GM19324 (cell line): ENCODE measurements at regions not wholly inside any gene's neighbourhood (a gene's known extent, or its start where the extent isn't known, plus 50 kb on each side); places are given as distances from the start of the nearest gene placed in this dataset.
"Not testable (repeated sequence)": the region's sequence is repeated elsewhere in the genome, so short reads cannot be mapped to it uniquely, and the experiment has no call there.

Experiments used
- ATAC-seq: cut with Tn5 transposase; IDR thresholded peaks from one replicate; pipeline ENCODE4 v1.9.1; 2021; ENCODE audit warnings: mild to moderate bottlenecking, moderate library complexity; ENCODE audit not compliant: unreplicated experiment, low FRiP score

DNA sequence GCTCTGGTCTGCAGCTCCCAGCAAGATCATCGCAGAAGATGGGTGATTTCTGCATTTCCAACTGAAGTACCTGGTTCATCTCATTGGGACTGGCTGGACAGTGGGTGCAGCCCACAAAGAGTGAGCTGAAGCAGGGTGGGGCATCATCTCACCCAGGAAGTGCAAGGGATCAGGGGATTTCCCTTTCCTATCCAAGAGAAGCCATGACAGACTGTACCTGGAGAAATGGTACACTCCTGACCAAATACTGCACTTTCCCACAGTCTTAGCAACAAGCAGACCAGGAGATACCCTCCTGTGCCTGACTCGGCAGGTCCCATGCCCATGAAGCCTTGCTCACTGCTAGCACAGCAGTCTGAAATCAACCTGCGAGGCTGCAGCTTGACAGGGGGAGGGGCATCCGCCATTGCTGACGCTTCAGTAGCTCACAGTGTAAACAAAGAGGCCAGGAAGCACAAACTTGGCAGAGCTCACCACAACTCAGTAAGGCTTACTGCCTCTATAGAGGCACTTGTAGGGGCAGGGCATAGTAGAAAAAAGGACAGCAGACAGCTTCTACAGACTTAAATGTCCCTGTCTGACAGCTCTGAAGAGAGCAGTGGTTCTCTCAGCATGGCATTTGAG, 60.5 kb downstream of the AREG start:
- not testable (repeated sequence) for ATAC-seq

DNA sequence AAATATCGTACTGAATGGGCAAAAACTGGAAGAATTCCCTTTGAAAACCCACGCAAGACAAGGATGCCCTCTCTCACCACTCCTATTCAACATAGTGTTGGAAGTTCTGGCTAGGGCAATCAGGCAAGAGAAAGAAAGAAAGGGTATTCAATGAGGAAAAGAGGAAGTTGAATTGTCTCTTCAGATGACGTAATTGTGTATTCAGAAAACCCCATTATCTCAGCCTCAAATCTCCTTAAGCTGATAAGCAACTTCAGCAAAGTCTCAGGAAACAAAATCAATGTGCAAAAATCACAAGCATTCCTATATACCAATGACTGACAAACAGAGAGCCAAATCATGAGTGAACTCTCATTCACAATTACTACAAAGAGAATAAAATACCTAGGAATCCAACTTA, 64.4 kb downstream of the AREG start:
- not testable (repeated sequence) for ATAC-seq

DNA sequence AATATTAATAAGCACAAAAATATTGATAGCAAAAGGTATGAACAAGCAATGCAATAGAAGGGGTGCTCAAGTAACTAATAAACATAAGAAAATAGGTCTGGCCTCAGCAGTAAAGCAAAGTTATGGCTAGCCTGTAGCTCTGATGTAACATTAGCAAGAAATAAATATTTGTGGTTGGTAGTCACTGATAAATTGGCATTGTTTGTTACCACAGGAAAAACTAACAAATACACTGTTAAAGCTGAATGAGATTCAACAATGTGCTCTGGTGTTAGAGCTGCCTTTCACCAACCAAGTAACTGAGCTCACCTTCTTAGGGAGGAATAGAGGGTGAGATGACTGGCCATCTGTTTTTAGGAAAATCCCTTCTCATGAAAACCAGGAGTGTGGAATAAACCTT, 71.4 kb downstream of the AREG start:
- ATAC-seq: no peak

DNA sequence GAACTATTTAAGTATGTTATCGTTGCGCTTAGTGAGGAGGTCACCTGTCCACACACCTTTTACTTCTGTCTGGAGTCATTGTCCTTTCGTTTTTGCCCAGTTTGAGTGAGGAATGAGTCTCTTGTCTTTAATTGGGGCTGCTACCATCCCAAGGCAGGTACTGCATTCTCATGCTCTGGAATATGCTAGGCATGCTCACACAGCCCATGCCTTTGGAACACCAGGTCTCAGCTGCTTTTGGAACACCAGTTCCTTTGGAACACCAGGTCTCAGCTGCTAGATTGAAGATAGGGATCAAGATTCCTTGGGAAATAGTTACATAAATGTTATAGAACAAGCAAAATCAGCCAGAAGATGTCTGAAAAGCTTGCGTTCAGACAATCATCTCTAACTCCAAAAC, 73.1 kb downstream of the AREG start:
- no peak for ATAC-seq

DNA sequence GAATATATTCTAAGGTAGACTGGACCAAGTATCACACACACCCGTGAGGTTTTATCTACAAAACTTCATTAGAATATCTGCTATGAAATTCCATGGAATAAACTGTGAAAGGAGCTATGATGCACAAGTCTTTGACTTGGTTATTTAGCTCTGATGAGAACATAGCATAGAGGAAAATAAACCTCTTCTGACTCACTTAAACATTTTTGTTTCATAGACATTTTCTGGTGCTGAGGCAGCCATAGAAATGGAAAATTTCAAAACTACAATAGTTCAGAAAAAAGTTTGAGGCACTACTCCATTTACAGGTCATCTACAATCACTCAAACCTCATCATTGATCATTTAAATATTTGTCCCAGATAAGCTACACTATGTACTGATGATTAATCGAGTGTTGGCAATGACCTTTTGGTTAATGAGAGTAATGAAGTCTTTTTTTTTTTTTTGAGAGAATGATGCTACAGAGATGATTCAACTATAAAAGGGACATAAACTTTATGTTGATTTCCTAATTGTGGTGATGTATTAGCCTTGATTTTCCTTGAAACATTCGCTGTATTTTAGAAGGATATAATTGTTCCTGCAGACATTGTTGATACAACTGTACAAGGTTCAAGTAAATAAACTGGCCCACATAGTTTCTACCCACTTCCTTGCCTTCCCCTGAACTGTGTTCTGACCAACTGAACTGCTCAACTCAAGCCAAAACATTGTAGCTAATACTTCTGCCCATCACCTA, 77.5 kb downstream of the AREG start:
- no peak for ATAC-seq

DNA sequence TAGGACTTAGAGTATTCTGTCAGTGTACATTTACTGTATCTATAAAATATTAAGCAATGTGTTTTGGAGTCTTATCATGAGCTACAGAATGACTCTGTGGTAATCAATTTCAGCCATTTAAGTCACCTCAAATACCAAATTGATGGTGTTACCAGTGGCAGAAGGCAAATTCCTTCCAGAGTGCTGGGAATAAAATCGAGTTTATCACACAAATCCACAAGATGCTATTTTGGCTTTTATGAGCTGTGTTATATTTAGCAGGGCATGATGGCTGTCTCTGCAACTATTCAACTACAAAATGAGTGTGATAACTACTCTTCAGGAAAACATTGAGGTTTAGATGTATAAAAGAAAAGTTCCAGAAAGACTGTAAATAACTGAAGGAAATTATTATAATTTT, 78.2 kb downstream of the AREG start:
- no peak for ATAC-seq

DNA sequence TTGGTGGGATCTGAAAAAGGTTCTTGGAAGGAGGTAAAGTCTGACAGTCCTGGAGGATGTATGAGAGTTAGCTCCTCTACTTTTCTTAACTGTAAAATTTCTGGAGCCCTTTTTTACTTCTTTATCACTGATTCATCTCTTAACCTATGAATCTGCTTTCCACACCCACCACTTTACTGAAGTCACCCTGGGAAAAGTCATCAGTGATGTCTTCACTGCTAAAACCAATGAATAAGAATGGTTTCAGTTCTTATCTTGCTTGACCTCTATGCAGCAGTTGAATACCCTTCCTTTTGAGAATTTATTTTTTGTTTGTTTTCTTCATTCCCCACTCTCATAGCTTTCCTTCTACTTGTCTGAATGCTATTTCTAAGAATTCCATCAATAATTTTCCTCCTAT, 80.0 kb downstream of the AREG start:
- ATAC-seq: no peak

DNA sequence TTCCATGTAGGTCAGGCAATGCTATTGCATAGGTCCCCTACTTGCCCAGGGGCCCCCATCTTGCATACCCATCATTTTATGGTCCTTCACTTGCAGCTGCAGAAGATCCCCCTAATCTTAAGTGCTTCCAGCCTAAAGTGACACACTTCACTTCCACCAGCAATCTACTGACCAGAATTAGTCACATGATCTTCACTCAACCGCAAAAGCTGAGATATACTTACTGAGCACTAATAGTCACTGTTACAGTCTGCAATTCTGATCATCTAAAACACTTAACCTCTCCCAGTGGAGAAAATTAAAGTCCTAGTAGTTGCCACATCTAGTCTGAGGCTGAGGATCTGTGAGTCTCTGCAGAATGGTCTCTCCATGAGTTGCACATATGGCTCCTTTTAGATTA, 82.1 kb downstream of the AREG start:
- ATAC-seq: no peak

DNA sequence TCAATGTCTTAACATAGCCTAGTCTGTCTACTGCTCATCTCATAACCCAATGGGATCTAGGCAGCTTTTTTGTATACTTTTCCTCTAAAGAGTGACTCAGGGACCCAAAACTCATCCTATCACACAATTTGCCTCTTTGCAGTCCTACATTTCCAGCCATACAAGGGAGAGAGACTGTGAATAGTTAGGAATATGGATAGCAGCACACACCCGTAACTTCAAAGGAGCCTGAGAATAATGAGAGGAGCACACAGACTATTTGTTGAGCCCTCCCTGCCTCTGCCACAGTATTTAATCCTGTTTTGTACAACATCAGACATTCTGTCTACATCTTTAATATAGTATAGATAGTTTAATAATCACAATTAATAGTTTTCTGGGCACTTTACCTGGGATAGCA, 83.2 kb downstream of the AREG start:
- ATAC-seq: no peak

DNA sequence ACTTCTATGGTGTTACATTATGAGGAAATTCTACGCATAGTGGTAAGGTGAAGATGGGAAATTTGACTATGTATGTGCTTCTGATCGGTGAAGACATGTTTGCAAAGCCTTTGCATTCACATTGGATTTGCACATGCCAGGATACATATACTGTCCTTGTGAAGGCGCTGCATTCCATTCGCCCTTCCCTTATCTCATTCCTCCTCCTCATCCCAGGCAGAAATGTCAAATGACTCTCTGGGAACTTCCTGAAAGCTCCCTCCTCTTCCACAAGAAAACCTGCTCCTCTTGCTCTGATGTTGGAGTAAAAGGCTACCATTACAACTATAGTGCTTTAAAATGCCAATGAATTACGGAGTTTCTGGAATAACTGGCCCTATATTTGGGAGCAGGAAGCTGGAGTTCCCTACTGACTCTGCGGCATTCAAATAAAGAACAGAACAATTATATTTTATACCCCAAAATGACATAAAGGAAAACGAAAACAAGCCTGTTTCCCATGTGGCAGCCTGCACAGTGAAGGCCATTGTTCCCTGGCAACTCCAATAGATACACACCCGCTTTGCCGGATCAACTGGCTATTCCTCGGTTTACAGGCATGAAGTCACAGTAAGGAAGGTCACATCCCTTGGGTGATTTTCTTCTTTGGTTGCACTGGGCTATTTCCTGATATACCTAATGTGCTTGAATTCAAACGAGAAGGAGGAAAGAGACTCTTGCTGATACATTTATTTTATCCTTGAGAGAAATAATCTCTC, 84.5 kb downstream of the AREG start:
- no peak for ATAC-seq

DNA sequence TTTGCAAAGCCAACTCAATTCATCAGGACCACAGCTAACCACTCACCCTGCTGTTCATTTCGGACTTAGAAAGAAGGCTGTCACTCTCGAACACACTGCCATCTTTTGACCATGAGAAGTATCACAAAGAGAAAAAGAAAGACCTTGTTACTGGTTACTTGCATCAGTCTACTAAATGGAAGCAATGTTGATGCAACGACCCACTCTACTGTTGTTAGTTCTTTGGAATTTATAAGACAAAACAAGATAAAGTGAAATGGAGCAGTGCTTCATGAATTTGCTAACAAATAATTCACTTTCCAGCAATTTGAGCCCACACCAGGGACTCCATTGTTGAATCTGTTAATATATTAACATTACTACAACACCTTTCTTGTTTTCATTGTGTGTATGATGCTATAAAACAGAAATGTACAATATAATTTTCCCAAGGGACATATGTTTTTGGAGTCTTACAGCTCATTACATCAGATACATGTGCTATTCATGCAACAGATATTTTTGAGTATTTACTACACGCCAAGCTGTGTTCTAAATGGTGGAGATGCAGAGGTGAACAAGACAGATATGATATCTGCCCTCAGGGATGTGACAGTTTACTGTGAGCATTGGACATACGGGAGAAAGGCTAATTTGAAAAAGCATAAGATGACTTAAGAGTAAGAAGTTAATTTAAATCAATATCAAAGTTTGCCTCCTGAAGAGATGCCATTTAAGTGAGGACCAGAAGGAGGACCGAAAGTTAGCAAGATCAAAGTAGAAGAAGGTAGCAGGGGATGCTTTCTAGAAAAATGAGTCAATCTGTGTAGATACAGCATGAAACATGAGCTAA, 87.2 kb downstream of the AREG start:
- ATAC-seq: peak; percentile 78

DNA sequence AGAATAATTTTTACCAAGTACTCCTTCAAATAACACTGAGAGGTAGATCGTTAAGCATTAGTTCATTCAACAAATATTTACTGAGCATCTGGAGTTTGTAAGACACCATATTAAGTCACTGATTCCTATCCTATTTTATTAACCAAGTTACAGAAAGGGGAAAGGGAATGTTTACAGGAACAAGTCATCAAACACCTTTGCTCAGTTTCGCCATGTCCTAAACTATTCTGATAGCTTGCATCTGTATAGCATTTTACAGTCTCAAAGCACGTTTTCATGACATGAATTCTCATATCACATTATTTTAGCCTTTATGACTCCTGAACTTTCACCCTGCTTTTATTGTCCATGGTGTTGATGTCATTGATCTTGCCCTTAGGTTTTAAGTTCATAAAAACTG, 89.2 kb downstream of the AREG start:
- no peak for ATAC-seq

DNA sequence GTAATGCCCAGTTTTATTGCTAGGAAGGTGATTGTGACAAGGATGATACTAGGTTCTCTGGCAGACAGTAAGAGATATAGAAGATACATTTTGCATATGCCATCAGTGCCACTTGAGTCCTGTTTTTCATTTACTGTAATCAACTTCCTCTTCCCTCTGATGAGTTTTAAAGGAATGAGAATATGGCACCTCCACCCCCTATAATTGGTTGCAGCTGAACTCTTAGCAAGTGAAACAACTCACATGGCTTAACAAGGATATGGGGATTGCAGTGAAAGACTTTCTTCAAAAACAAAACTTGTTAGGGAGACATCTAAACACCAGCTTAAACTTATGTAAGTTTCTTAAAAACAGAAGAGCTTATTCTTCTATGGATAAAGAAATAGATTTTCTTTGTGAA, 90.0 kb downstream of the AREG start:
- ATAC-seq: no peak

DNA sequence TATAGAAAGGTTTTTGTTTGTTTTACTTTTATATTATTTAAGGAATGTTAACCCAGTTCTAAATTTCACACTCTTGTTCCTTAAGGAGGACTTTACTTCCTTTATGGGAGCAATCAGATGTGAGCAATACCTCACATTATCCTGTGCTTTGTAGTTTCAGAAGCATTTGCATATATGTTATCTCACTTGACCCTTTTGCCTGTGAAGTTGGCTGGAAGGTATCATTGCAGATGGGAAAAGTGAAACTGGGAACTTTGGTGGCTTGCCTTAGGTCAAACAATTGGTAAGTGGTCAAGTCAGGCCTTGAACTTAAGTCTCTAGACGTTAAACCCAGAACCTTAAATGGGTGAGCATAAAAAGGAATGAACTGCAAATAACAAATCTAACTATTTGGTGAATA, 90.6 kb downstream of the AREG start:
- no peak for ATAC-seq

DNA sequence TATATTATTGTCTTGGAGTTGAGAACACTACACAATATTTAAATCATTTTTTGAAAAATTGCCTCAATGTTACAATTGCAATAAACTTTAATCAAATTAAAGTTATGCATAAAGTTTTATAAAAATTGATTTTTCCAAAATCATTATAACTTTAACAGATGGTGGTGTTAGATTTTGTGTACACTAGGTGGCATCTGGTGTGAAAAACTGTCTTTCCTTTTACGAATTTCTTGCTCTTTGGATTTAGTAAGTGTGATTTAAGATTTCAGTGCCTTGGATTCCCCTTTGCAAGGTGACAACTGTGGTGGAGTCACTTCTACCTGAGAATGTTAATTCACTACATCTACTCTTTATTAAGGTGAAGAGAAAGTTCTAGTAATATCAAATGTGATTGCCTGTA, 91.6 kb downstream of the AREG start:
- ATAC-seq: no peak

DNA sequence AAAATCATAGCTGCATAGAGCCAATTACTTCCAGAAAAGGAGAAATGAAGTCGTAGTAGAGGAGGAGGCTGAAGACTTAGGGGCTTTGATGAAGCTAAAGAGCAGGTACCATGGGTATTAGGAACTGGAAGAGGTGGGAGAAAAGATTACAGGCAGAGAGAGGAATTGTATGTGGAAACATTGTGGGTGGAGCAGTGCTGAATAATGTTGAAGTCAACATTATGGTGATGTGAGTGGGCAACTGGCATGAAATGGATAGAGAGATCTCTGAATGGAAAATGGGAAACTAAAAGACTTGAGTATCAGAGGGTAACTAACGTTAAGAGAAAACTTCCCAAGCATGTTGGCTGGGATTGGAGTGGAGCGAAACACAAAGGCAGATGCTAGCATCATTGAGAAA, 92.5 kb downstream of the AREG start:
- ATAC-seq: no peak

DNA sequence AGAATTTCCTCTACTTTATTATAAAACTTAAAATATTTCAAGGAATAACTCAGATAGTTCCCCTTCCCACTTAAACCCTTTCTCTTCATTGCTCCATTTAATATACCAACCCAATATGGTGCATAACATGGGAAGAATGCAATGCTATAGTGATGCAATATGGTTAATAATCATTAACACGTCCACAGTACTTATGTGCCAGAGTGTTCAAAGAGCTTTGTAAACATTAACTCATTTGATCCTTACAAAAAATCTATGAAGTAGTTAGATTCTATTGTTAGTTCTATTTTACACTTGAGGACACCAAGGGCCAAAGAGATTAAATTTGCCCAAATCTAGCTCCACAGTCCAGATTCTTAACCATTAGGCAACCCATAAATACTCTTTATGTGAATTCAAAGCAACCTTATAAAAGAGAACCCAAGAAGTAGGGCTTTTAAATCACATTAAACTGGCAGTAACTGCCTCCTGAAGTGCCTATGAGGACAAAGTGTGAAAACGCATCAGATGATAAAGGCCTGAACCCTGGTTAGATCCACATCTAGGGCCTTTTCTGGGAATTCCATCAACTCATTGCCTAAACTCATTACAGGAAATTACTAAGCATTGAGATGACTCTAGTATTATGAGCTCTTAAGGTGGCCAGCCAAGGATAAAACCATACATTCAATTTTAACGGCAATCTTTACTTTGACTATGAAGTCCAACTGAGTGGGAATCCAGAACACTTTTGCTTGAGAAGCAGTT, 94.3 kb downstream of the AREG start:
- no peak for ATAC-seq

DNA sequence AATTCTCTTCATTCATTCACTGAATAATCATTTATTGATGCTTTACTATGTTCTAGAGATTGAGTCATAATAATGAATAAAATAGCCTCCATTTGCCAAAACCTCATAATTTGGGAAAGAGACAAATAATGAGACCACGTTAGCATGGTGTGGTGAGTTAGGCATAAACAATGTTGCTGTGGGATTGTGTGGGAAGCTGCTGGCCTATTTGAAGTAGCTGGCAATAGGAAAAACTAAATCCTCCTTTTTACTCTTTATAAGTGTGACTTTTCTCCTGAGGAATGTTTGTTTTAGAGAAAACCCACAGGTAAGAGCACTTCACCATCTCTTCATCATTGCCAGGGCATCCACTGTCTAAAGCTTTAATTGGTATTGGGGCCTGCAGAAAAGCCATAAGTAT, 95.3 kb downstream of the AREG start:
- ATAC-seq: no peak

DNA sequence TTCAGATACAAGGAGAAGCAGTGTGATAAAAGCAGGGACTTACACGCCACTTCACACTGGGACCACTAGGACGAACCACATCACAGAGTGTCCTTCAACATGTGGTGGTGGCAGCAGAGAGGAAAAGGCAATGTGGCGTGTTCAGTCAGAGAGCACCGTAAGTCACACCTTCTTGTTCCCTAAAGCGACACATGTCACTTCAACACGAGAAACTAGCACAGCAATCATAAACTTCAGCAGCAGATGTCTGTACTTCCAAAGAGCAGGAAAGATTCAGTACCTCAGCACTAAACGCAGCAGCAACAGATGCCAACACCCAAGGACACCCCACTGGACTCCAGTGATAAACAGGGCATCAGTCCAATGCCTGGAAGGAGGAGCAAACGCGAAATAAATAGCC, 96.7 kb downstream of the AREG start:
- no peak for ATAC-seq

DNA sequence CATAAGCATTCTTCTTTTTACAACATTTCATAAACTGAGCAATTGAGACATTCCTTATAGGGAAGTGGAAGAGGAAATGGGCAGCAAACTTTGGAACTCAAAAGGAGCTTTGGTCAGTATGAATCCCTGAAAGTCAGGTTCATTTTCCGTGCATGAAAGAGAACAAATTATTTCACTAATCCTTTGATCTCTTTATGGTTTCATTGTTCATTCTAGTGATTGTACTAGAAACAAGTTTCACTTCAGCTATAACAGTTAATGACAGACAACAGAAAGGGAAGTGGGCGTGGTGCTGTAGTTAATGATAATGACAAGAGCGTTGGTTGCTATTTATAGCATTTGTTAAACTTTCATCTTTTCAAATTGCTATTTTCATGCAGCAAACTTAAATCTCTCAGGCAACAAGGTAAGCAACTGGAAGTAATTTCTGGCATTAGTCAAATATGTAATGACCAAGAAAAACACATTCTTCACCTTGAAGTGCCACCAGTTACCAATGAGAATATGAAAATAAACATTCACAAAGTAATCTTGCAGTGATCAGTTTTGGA, 98.4 kb downstream of the AREG start:
- ATAC-seq: peak; percentile 84
